GM19193 (cell line): ENCODE measurements at regions not wholly inside any gene's neighbourhood (a gene's known extent, or its start where the extent isn't known, plus 50 kb on each side); places are given as distances from the start of the nearest gene placed in this dataset.

Source experiments
- POLR2A ChIP-seq: IDR thresholded peaks from 4 replicates; pipeline ENCODE4 v1.6.1; 2011; ENCODE audit not compliant: insufficient read depth, insufficient read length; ENCODE audit errors: extremely low read depth

GRCh38 chr10:110355141-110355831, 50.6 kb upstream of the SMNDC1 start:
- peak; percentile 58 for TF ChIP-seq POLR2A

- TF ChIP-seq POLR2A, result peak; percentile 16
Observed at GRCh38 chr10:110355922-110356627, 51.4 kb upstream of the SMNDC1 start.

DNA sequence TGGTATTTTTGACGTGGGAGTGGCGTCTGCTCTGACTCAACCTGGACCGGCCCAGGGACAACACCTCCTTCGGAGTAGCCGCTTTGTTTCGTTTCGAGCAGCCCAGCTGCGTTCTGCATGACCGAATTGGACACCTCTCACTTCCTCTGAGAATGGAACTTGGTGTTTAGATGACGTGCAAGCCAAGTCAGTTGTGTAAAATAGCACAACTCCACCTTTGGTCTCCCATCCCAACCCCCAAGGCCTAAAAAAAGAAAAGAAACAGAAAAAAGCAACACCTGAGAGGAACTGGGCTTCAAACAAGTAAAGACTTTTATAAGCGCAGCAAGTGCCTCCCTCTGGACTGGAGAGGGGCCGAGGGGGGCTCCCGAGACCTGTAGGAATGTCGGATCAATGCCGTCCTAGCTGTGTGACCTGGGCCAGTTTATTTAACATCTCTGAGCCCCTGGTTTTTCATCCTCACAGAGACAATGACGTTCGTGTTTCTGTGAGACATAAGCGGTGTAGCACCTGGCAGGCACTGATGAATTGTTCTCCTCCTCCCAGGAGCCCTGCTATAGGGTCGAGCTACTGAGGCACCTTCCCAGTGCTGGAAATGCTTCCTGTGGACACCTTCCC, 52.0 kb upstream of the SMNDC1 start:
- TF ChIP-seq POLR2A, result no peak

- peak; percentile 61 for TF ChIP-seq POLR2A
Observed at GRCh38 chr10:110357252-110357780, 52.6 kb upstream of the SMNDC1 start.

GRCh38 chr10:110357871-110358270, 53.2 kb upstream of the SMNDC1 start:
- TF ChIP-seq POLR2A, result no peak

GRCh38 chr10:110358278-110358677, 53.6 kb upstream of the SMNDC1 start:
- TF ChIP-seq POLR2A, result peak; percentile 24

- no peak for TF ChIP-seq POLR2A
Observed at GRCh38 chr10:110358869-110359629, 54.3 kb upstream of the SMNDC1 start.

DNA sequence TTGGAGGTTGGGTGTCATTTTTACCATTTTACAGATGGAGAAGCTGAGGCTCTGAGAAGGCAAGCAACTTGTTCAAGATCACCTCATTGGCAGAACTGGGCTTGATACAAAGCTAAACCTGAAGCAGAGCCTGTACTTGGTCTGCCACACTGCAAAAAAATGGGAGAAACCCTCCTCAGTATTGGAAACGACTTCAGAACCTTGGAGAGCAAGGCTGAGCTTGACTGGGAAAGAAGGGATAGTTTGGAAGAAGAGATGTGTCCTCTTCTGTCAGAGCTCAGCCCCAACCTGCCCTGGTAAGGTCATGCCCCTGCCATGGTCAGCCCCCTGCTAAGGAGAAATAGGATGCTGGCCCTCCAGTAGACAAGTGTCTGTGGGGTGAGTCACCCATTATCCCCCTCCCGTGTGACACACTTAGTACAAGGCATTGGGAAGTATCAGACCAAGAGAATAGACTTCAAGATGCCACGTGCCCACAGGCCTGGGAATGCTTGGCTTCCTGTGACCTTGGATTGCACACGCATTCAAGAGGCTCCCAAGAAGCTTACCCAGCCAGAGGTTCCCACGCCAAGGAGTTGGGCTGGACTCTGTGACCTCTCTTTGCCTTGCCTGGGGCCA, 56.2 kb upstream of the SMNDC1 start:
- no peak for TF ChIP-seq POLR2A

- TF ChIP-seq POLR2A, result no peak
Observed at GRCh38 chr10:110361800-110362456, 57.2 kb upstream of the SMNDC1 start.

DNA sequence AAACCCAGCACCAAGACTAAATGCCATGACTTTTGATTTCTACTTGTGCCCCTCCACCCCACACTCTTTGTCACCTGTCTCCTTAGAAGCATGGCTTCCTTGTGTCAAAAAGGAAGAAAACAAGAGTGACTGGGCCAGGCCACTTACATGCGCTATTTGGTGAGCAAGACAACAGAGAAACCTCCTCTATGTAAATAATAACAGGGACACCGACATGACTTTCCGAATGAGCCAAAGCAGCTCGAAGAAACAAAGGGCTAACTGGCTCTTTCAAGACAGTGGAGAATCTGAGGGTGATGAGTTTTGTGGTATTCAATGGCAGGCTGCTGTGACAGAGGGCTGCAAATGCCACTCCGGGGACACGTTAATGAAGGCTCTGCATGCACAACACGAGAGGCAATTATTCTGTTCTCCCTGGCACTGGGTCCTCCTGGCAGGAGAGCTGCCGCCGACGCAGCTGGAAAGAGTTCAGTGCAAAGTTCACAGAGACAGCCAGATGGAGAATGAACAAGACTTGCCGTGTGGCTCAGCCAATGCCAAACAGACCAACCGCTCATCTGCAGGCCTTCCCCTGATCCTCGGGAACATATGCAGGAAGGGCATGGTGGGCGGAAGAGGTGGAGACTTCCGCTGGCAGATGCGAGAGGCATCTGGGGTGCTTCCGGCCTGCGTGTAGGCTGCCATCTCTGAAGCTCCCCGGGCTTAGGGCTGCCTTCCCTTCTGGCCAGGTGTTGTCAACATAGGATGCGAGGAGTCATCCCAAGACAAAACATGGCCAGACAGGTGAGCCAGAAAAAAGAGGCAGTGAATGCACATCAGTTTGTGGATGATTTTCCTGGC, 59.1 kb upstream of the SMNDC1 start:
- no peak for TF ChIP-seq POLR2A

GRCh38 chr10:110364531-110364937, 59.8 kb upstream of the SMNDC1 start:
- TF ChIP-seq POLR2A, result no peak

GRCh38 chr10:110365356-110366143, 60.8 kb upstream of the SMNDC1 start:
- TF ChIP-seq POLR2A, result no peak

GRCh38 chr10:110366635-110367034, 61.9 kb upstream of the SMNDC1 start:
- TF ChIP-seq POLR2A, result no peak

DNA sequence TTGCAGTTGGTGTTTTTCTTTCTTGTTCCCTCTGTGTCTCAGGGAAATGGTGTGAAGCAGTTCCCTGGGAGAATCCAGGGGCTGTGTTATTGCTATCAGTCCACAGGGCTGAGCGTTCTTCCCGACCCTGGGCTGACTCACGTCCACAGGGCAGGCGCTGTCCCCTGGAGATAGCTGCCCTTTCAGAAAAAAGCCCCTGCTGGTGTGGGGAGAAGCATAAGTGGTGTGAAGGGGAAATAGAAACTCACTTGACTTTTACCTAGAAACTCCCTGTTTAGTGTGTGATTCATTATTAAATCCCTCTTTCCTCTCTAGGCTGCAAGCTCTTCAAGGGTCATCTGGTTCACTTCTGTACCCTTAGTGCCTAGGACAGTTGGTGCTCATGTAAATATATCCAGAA, 63.3 kb upstream of the SMNDC1 start:
- TF ChIP-seq POLR2A, result no peak
